ENCODE measurements at regions not wholly inside any gene's neighbourhood (a gene's known extent, or its start where the extent isn't known, plus 50 kb on each side); places are given as distances from the start of the nearest gene placed in this dataset.

- Histone ChIP-seq H3K9me3 (no peaks in the 10 kb centered on the region), H3K36me3 (no peaks in the 10 kb centered on the region), H3K4me1 (ENCODE audit: control insufficient read depth in 1 of 2, low read depth in 2 of 2) (peaks cover 10 to 30% of the 10 kb centered on the region in 2 donors), H3K27ac (no peak overlapping the region), H3K4me3 (no peak overlapping the region), H3K27me3 (replicated peaks; ENCODE audit: insufficient read depth) (no peaks in the 10 kb centered on the region)
- ATAC-seq (ENCODE audit: insufficient number of reproducible peaks, low FRiP score, low read depth) (no peak), DNase-seq (ENCODE audit: low spot score) (no peak)
- TF ChIP-seq CTCF (IDR thresholded peaks at IDR 0.05): no peak
These were observed 152.5 kb downstream of the CEBPB start for GRCh38 chr20:50343125-50343489.

GRCh38 chr20:50343490-50344179, 153.0 kb downstream of the CEBPB start:
- H3K27ac ChIP-seq: no peak overlapping the region
- H3K27me3 ChIP-seq (replicated peaks; ENCODE audit: insufficient read depth): no peaks in the 10 kb centered on the region
- no peak for TF ChIP-seq CTCF (IDR thresholded peaks at IDR 0.05)
- H3K36me3 ChIP-seq: no peaks in the 10 kb centered on the region
- H3K9me3 ChIP-seq: no peaks in the 10 kb centered on the region
- H3K4me1 ChIP-seq (ENCODE audit: control insufficient read depth in 1 of 2, low read depth in 2 of 2): peaks cover 10 to 30% of the 10 kb centered on the region in 2 donors
- no peak overlapping the region for H3K4me3 ChIP-seq
- DNase-seq (ENCODE audit: low spot score) (no peak), ATAC-seq (ENCODE audit: insufficient number of reproducible peaks, low FRiP score, low read depth) (no peak)

GRCh38 chr20:50344232-50345071, 153.8 kb downstream of the CEBPB start:
- no peaks in the 10 kb centered on the region for H3K9me3 ChIP-seq
- no peak for ATAC-seq (ENCODE audit: insufficient number of reproducible peaks, low FRiP score, low read depth)
- H3K27me3 ChIP-seq (replicated peaks; ENCODE audit: insufficient read depth): no peaks in the 10 kb centered on the region
- DNase-seq (ENCODE audit: low spot score): no peak
- no peak for TF ChIP-seq CTCF (IDR thresholded peaks at IDR 0.05)
- no peak overlapping the region for H3K27ac ChIP-seq
- no peaks in the 10 kb centered on the region for H3K36me3 ChIP-seq
- peaks cover 7 to 25% of the 10 kb centered on the region in 2 donors for H3K4me1 ChIP-seq (ENCODE audit: control insufficient read depth in 1 of 2, low read depth in 2 of 2)
- no peak overlapping the region for H3K4me3 ChIP-seq

- peak overlapping the region; percentile 41 to 61 for H3K27ac ChIP-seq
- H3K4me3 ChIP-seq: peak overlapping the region; percentile 27
- TF ChIP-seq CTCF (IDR thresholded peaks at IDR 0.05): no peak
- peaks cover 7 to 22% of the 10 kb centered on the region in 2 donors for H3K4me1 ChIP-seq (ENCODE audit: control insufficient read depth in 1 of 2, low read depth in 2 of 2)
- H3K9me3 ChIP-seq: no peaks in the 10 kb centered on the region
- ATAC-seq (ENCODE audit: insufficient number of reproducible peaks, low FRiP score, low read depth) (no peak), DNase-seq (ENCODE audit: low spot score) (no peak)
- H3K27me3 ChIP-seq (replicated peaks; ENCODE audit: insufficient read depth): no peaks in the 10 kb centered on the region
- no peaks in the 10 kb centered on the region for H3K36me3 ChIP-seq
These were observed 155.2 kb downstream of the CEBPB start for GRCh38 chr20:50345712-50346373.
